ENCODE measurements at regions not wholly inside any gene's neighbourhood (a gene's known extent, or its start where the extent isn't known, plus 50 kb on each side); places are given as distances from the start of the nearest gene placed in this dataset.
A peak's percentile ranks its signal among the peaks of the same experiment; 100 is the strongest.

GRCh38 chr6:166026586-166027126 is 141.0 kb downstream of the TBXT start:
- Histone ChIP-seq H3K4me1 (ENCODE audit: control insufficient read depth, insufficient read depth, low read length) (no peaks in the 10 kb centered on the region), H3K9me3 (ENCODE audit: control insufficient read depth, low read length) (no peaks in the 10 kb centered on the region), H3K4me3 (ENCODE audit: low read length) (no peak overlapping the region), H3K27me3 (ENCODE audit: control insufficient read depth, insufficient read depth) (no peaks in the 10 kb centered on the region), H3K27ac (ENCODE audit: low read length) (no peak overlapping the region)
- WGBS, result 60% methylated on average over 8 of the region's 8 CpGs
- DNase-seq (peak; percentile 34 to 57 (median 50)), ATAC-seq (peak; percentile 16 to 55)
- intact Hi-C loops (cut with DNase I), result loop anchor here in 1 of 4 donors (10.0 kb wide), 1 partner anchor 1632 kb away; no protein-coding TSS in a partner anchor

- Histone ChIP-seq H3K4me3 (ENCODE audit: low read length) (no peak overlapping the region), H3K9me3 (ENCODE audit: control insufficient read depth, low read length) (no peaks in the 10 kb centered on the region), H3K27ac (ENCODE audit: low read length) (no peak overlapping the region), H3K4me1 (ENCODE audit: control insufficient read depth, insufficient read depth, low read length) (no peaks in the 10 kb centered on the region), H3K27me3 (ENCODE audit: control insufficient read depth, insufficient read depth) (no peaks in the 10 kb centered on the region)
- ATAC-seq (no peak), DNase-seq (peak in 1 of 3 donors; percentile 50)
- intact Hi-C loops (cut with DNase I), result loop anchor here in 1 of 4 donors (10.0 kb wide), 1 partner anchor 1631 kb away; no protein-coding TSS in a partner anchor
- 60% methylated on average over 8 of the region's 8 CpGs for WGBS
These were observed 142.3 kb downstream of the TBXT start for GRCh38 chr6:166025149-166025898.

GRCh38 chr6:166024252-166024651 is 143.4 kb downstream of the TBXT start:
- Histone ChIP-seq H3K4me1 (ENCODE audit: control insufficient read depth, insufficient read depth, low read length) (no peaks in the 10 kb centered on the region), H3K27me3 (ENCODE audit: control insufficient read depth, insufficient read depth) (no peaks in the 10 kb centered on the region), H3K9me3 (ENCODE audit: control insufficient read depth, low read length) (no peaks in the 10 kb centered on the region), H3K27ac (ENCODE audit: low read length) (no peak overlapping the region), H3K4me3 (ENCODE audit: low read length) (no peak overlapping the region)
- no peak for DNase-seq
- WGBS, result 95% methylated on average over 8 of the region's 8 CpGs
- intact Hi-C loops (cut with DNase I), result loop anchor here in 1 of 4 donors (10.0 kb wide), 1 partner anchor 1629 kb away; no protein-coding TSS in a partner anchor
- ATAC-seq, result no peak

GRCh38 chr6:166023273-166023989 is 144.2 kb downstream of the TBXT start:
- no peak overlapping the region for H3K27ac ChIP-seq (ENCODE audit: low read length)
- H3K4me1 ChIP-seq (ENCODE audit: control insufficient read depth, insufficient read depth, low read length), result no peaks in the 10 kb centered on the region
- intact Hi-C loops (cut with DNase I), result loop anchor here in 1 of 4 donors (10.0 kb wide), 1 partner anchor 1629 kb away; no protein-coding TSS in a partner anchor
- no peaks in the 10 kb centered on the region for H3K9me3 ChIP-seq (ENCODE audit: control insufficient read depth, low read length)
- 84% methylated on average over 5 of the region's 5 CpGs for WGBS
- ATAC-seq (no peak), DNase-seq (no peak)
- no peak overlapping the region for H3K4me3 ChIP-seq (ENCODE audit: low read length)
- H3K27me3 ChIP-seq (ENCODE audit: control insufficient read depth, insufficient read depth), result no peaks in the 10 kb centered on the region

GRCh38 chr6:166021429-166021828 is 146.2 kb downstream of the TBXT start:
- Histone ChIP-seq H3K9me3 (ENCODE audit: control insufficient read depth, low read length) (no peaks in the 10 kb centered on the region), H3K27me3 (ENCODE audit: control insufficient read depth, insufficient read depth) (no peaks in the 10 kb centered on the region), H3K4me3 (ENCODE audit: low read length) (no peak overlapping the region), H3K4me1 (ENCODE audit: control insufficient read depth, insufficient read depth, low read length) (no peaks in the 10 kb centered on the region), H3K27ac (ENCODE audit: low read length) (no peak overlapping the region)
- DNase-seq (no peak), ATAC-seq (no peak)
- 77% methylated on average over 3 of the region's 3 CpGs for WGBS
- intact Hi-C loops (cut with DNase I), result loop anchor here in 1 of 4 donors (10.0 kb wide), 1 partner anchor 1627 kb away; no protein-coding TSS in a partner anchor

GRCh38 chr6:166019214-166019613 is 148.4 kb downstream of the TBXT start:
- Histone ChIP-seq H3K4me3 (ENCODE audit: low read length) (no peak overlapping the region), H3K4me1 (ENCODE audit: control insufficient read depth, insufficient read depth, low read length) (no peaks in the 10 kb centered on the region), H3K27me3 (ENCODE audit: control insufficient read depth, insufficient read depth) (no peaks in the 10 kb centered on the region), H3K27ac (ENCODE audit: low read length) (no peak overlapping the region), H3K9me3 (ENCODE audit: control insufficient read depth, low read length) (no peaks in the 10 kb centered on the region)
- intact Hi-C loops (cut with DNase I), result no loop called here
- DNase-seq, result no peak
- 78% methylated on average over 6 of the region's 6 CpGs for WGBS
- ATAC-seq, result no peak

GRCh38 chr6:166017032-166017635 is 150.5 kb downstream of the TBXT start:
- Histone ChIP-seq H3K27me3 (ENCODE audit: control insufficient read depth, insufficient read depth) (no peaks in the 10 kb centered on the region), H3K4me1 (ENCODE audit: control insufficient read depth, insufficient read depth, low read length) (no peaks in the 10 kb centered on the region), H3K27ac (ENCODE audit: low read length) (no peak overlapping the region), H3K4me3 (ENCODE audit: low read length) (no peak overlapping the region), H3K9me3 (ENCODE audit: control insufficient read depth, low read length) (no peaks in the 10 kb centered on the region)
- WGBS, result 64% methylated on average over 1 of the region's 1 CpG
- DNase-seq (no peak), ATAC-seq (no peak)
- intact Hi-C loops (cut with DNase I), result no loop called here

GRCh38 chr6:166014966-166015365 is 152.7 kb downstream of the TBXT start:
- ATAC-seq, result no peak

GRCh38 chr6:166010136-166010960 is 157.3 kb downstream of the TBXT start:
- H3K4me1 ChIP-seq (ENCODE audit: control insufficient read depth, insufficient read depth, low read length), result peaks cover 4% of the 10 kb centered on the region
- no peak overlapping the region for H3K4me3 ChIP-seq (ENCODE audit: low read length)
- ATAC-seq (no peak), DNase-seq (no peak)
- H3K9me3 ChIP-seq (ENCODE audit: control insufficient read depth, low read length), result no peaks in the 10 kb centered on the region
- WGBS, result 41% methylated on average over 11 of the region's 11 CpGs
- H3K27ac ChIP-seq (ENCODE audit: low read length), result no peak overlapping the region
- peaks cover 2% of the 10 kb centered on the region for H3K27me3 ChIP-seq (ENCODE audit: control insufficient read depth, insufficient read depth)
- intact Hi-C loops (cut with DNase I), result no loop called here

More at GRCh38 chr6:166014966-166015365, 152.7 kb downstream of the TBXT start:
- H3K27ac ChIP-seq (ENCODE audit: low read length), result no peak overlapping the region
- DNase-seq, result no peak
- 45% methylated on average over 5 of the region's 5 CpGs for WGBS
- intact Hi-C loops (cut with DNase I), result no loop called here
- no peak overlapping the region for H3K4me3 ChIP-seq (ENCODE audit: low read length)
- H3K4me1 ChIP-seq (ENCODE audit: control insufficient read depth, insufficient read depth, low read length), result no peaks in the 10 kb centered on the region
- no peaks in the 10 kb centered on the region for H3K9me3 ChIP-seq (ENCODE audit: control insufficient read depth, low read length)
- peaks cover 2% of the 10 kb centered on the region for H3K27me3 ChIP-seq (ENCODE audit: control insufficient read depth, insufficient read depth)

GRCh38 chr6:166009385-166010031 is 158.1 kb downstream of the TBXT start:
- Histone ChIP-seq H3K4me1 (ENCODE audit: control insufficient read depth, insufficient read depth, low read length) (peaks cover 4% of the 10 kb centered on the region), H3K27me3 (ENCODE audit: control insufficient read depth, insufficient read depth) (peaks cover 2% of the 10 kb centered on the region), H3K4me3 (ENCODE audit: low read length) (peak overlapping the region; percentile 2), H3K9me3 (ENCODE audit: control insufficient read depth, low read length) (no peaks in the 10 kb centered on the region), H3K27ac (ENCODE audit: low read length) (no peak overlapping the region)
- ATAC-seq (no peak), DNase-seq (no peak)
- intact Hi-C loops (cut with DNase I), result no loop called here
- WGBS, result 56% methylated on average over 8 of the region's 8 CpGs

Data from right cardiac atrium (tissue), 5 donors.